ENCODE measurements at regions not wholly inside any gene's neighbourhood (a gene's known extent, or its start where the extent isn't known, plus 50 kb on each side); places are given as distances from the start of the nearest gene placed in this dataset.
"Not testable (repeated sequence)": the region's sequence is repeated elsewhere in the genome, so short reads cannot be mapped to it uniquely, and the experiment has no call there.

GRCh38 chrX:110519906-110520452, 161.3 kb downstream of the RTL9 start:
- DNase-seq, result no peak

DNA sequence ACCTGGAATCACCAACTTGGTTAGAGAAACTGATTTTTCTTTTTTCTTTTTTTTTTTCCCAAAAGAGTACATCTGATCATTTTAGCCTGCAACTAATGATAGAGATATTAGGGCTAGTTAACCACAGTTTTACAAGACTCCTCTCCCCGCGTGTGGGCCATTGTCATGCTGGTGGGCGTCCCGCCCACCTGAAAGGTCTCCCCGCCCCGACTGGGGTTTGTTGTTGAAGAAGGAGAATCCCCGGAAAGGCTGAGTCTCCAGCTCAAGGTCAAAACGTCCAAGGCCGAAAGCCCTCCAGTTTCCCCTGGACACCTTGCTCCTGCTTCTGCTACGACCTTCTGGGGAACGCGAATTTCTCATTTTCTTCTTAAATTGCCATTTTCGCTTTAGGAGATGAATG, 162.0 kb downstream of the RTL9 start:
- not testable (repeated sequence) for DNase-seq

GRCh38 chrX:110531873-110532580, 173.4 kb downstream of the RTL9 start:
- no peak for DNase-seq

DNA sequence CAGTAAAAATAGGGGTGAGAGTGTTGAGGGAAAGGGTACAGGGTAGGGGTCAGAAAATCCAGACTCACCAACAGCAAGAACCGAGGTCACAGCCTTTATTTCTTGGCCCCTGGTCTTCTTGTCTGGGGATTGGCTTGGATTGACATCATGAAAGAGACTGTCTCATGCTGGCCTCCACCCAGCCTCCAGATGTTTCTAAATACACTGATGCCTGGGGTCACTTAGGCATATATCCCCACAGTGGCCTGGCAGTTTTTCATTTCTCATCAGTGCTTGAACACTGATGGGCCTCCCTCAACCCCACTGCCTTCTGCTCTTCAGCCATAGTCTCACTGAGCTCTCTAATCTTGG, 173.9 kb downstream of the RTL9 start:
- no peak for DNase-seq

DNA sequence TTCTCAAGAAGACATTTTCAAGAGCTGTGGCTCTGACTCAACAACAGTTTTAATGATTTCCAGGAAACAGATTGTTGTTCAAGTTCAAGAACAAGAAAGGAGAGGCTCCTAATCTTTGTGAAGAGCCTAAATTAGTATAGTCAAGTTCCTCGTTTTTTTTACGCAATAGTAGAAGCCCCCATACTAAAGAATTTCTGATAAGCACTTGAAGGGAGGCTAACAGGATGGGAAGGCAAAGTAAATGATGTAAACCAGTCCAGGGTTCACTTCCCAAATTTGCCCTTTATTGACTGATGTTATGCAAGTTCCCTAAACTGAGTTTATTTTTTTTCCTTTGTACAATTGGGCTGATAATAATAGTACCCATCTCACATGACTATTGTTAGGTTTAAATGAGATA, 178.2 kb downstream of the RTL9 start:
- no peak for DNase-seq

DNA sequence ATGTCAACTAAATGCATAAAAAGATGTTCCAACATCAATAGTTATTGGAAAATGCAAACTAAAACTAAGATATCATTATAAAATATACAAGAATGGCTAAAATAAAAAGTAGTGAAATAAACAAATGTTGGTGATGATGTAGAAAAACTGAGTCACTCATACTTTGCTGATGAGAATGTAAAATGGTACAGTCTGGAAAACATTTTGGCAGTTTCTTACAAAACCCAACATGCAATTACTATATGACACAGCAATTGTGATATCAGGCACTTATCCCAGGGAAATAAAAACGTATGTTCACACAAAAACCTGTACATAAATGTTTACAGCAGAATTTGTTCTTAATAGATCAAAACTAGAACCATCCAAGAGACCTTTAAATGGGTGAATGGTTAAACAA, 182.6 kb downstream of the RTL9 start:
- DNase-seq, result no peak

DNA sequence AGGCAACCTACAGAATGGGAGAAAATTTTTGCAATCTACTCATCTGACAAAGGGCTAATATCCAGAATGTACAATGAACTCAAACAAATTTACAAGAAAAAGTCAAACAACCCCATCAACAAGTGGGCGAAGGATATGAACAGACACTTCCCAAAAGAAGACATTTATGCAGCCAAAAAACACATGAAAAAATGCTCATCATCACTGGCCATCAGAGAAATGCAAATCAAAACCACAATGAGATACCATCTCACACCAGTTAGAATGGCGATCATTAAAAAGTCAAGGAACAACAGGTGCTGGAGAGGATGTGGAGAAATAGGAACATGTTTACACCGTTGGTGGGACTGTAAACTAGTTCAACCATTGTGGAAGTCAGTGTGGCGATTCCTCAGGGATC, 192.2 kb downstream of the RTL9 start:
- not testable (repeated sequence) for DNase-seq

- DNase-seq, result no peak
Observed at GRCh38 chrX:110557864-110558263, 199.2 kb downstream of the RTL9 start.

- DNase-seq, result no peak
Observed at GRCh38 chrX:110558406-110558805, 199.8 kb downstream of the RTL9 start.

GRCh38 chrX:110561034-110561433, 202.4 kb downstream of the RTL9 start:
- DNase-seq, result no peak

DNA sequence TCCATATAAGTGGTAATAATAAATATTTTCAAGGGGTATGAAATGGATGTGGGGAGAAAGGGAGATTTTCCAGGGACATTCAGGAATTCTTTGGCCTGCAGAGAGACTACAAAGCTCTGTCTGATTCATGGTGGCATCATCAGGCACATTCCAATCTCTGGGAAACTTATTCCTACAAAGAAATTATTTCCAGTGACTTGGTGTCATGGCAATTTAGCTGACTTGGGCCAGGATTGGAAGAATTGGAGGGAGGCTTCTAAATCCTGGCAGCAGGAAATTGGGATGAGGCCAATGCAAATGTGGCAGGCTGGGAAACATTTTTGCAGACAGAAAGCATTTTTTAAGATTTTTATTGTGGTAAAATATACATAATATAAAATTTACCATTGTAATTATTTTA, 204.6 kb downstream of the RTL9 start:
- DNase-seq, result no peak

GRCh38 chrX:110568441-110568840, 209.8 kb downstream of the RTL9 start:
- DNase-seq, result no peak

- DNase-seq, result no peak
Observed at GRCh38 chrX:110569506-110569905, 210.9 kb downstream of the RTL9 start.

DNA sequence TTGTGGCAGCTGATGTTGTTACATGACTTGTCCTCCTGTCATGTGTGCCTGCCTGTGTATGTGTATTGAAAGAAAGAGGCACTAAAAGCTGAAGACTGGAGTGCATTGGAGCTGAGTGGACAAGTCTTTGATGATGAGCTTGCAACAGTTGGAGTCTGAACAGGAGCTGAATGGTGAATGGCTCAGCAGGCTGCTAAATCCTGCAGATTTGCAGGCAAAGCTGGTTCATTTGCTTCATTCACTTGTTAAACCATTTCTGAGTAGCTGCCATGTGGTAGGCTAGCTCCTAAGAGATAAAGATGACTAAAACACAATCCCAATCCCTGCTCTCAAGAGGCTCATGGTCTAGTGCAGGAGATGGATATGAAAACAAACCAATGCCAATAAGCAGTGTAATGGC, 217.3 kb downstream of the CHRDL1 start:
- no peak for DNase-seq

DNA sequence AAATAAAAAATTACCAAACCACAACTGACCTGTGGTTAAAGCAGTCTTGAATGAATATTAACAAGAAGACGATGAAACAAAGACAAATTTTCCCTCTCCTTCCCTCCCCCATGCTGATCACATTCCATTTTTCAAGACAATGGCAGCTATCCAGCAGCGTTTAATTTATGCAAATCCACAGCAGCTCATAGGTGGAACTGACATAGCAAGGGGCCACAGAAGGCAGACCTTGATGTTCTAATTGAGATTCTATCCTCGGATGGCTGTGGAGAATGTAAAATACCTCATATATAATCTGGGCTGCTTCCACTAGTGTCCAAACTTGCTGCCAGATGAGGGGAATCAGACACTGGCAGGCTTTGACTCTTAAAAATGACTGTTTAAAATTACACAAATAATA, 211.5 kb downstream of the CHRDL1 start:
- no peak for DNase-seq

GRCh38 chrX:110588164-110588563, 207.5 kb downstream of the CHRDL1 start:
- DNase-seq, result no peak

GRCh38 chrX:110588853-110589252, 206.8 kb downstream of the CHRDL1 start:
- DNase-seq, result no peak

DNA sequence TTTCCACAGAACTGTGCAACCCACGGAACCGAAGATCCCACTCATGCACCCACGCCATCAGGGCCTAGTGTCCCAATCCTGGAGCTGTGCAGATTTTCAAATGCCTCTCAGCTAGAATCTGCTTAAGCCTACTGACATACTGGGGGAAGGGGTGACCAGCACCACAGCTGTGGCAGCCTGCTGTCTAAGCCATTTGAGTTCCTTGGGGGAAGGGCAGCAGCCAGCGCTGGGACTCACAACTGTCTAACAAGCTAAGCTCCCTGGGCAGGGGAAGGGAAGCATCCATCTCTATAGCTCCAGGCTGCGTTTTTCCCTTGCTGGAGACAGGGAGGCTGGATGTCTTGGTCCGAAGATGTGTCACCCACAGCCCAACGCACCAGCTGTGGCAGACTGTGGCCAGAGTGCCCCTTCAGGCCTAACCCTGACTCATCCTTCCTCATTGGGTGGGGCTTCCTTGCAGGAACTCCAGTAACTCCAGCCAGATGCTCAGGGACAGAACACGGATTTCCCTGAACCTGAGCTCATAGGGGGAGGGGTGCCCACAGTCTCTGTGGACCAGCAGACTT, 194.8 kb downstream of the CHRDL1 start:
- DNase-seq, result no peak

DNA sequence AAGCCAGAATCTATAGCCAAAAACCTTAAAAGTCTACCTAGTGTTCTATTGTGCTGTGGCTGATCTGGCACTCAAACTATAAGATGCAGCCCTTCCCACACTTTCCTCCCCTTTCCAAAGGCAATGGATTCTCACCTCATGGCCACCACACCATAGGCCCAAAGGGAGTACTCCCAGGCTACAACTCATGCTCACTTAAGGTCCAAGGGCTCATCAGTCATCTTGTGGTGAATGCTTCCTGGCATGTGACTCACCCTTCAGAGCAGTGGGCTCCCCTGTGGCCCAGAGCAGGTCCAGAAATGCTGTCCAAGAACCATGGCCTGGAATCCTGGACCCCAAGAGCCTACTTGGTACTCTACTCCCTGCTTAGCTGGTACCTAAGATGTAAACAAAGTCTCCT, 181.0 kb downstream of the CHRDL1 start:
- no peak for DNase-seq
